ENCODE measurements at regions not wholly inside any gene's neighbourhood (a gene's known extent, or its start where the extent isn't known, plus 50 kb on each side); places are given as distances from the start of the nearest gene placed in this dataset.

DNA sequence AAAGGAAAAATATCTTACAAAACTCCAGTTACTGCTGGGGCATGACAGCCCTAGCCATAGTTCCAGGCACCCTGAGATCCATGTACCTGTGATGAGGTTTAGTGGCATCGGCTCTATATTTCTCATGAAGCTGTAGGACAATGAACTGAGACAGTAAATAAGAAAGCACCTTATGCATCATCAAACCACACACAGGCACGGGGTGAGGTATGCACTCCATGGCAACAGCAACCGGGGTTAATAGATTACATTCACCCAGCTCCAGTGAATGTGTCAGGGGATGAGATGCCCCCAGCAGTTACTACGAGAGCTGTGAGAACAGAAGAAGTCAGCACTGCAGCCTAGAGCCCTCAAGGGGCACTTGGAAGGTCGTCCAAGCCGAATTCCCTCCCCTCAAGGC is 162.0 kb upstream of the S1PR3 start:
- TF ChIP-seq, protein P1, sequence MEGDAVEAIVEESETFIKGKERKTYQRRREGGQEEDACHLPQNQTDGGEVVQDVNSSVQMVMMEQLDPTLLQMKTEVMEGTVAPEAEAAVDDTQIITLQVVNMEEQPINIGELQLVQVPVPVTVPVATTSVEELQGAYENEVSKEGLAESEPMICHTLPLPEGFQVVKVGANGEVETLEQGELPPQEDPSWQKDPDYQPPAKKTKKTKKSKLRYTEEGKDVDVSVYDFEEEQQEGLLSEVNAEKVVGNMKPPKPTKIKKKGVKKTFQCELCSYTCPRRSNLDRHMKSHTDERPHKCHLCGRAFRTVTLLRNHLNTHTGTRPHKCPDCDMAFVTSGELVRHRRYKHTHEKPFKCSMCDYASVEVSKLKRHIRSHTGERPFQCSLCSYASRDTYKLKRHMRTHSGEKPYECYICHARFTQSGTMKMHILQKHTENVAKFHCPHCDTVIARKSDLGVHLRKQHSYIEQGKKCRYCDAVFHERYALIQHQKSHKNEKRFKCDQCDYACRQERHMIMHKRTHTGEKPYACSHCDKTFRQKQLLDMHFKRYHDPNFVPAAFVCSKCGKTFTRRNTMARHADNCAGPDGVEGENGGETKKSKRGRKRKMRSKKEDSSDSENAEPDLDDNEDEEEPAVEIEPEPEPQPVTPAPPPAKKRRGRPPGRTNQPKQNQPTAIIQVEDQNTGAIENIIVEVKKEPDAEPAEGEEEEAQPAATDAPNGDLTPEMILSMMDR (IDR thresholded peaks at IDR 0.05), result no peak
- no peak for TF ChIP-seq POLR2AphosphoS5 (IDR thresholded peaks at IDR 0.05)
- no peak for TF ChIP-seq POLR2A (IDR thresholded peaks at IDR 0.05; ENCODE audit: low read depth)
- TF ChIP-seq EP300 (IDR thresholded peaks at IDR 0.05), result no peak
